Spleen (tissue), 7 donors: ENCODE measurements at regions not wholly inside any gene's neighbourhood (a gene's known extent, or its start where the extent isn't known, plus 50 kb on each side); places are given as distances from the start of the nearest gene placed in this dataset.

Experiments
- CTCF ChIP-seq, 11 experiments: fragments of 200-600 bp in 7 of 11; fragments of 450-650 bp in 4 of 11; sonication (generic) in 4 of 11; IDR thresholded peaks in 8 of 11; conservative IDR thresholded peaks in 3 of 11; 1 replicate in 7 of 11; 2 replicates in 4 of 11; pipeline versions ENCODE4 v1.4.0 to v1.8.0; 2016 to 2021; ENCODE audit warnings: antibody characterized with exemption in 11 of 11, inconsistent platforms in 4 of 11, mild to moderate bottlenecking in 1 of 11
- POLR2A ChIP-seq, 3 donors: fragments of 450-650 bp; IDR thresholded peaks; one replicate each; pipeline ENCODE4 v1.5.1; 2017; ENCODE audit warnings: antibody characterized with exemption in 3 of 3, mild to moderate bottlenecking in 1 of 3
- POLR2AphosphoS5 ChIP-seq, 3 donors: sonication (generic); formaldehyde crosslinking; IDR thresholded peaks; one replicate each; pipeline ENCODE4 v1.5.1; 2017; ENCODE audit warnings: antibody characterized with exemption in 3 of 3
- donor health status: DM: no; HTN: no; CAD: no; lungs with moderate emphysema.
- donor health status: DM: no; HTN: no; CAD: no.
- donor health status: DM: no; HTN: no; CAD: no.

DNA sequence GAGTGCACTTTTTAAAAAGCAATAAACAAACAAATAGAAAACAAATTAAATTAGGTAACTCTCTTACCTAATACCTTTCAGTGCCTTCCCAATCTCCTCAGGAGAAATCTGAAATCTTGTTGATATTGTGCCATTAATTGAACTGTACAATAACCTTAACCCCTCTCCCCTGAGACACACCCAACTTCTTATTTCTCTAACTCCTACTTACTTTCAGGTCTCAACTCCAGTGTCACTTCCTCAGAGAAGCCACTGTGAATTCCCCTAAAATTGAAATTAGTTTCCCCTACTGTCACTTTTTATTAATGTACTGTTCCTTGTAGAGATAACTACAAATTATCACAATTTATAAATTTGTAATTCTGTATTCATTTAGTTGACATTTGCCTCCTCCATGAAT lies 295.3 kb upstream of the TNC start:
- TF ChIP-seq POLR2AphosphoS5 (IDR thresholded peaks at IDR 0.05) (no peak), POLR2A (IDR thresholded peaks at IDR 0.05) (no peak), CTCF (IDR thresholded peaks at IDR 0.05 in 8 of 11, conservative IDR thresholded peaks at IDR 0.05 in 3 of 11) (no peak)
